CD4-positive, alpha-beta T cell treated with Interleukin-4 for 1 hour (primary cell): ENCODE measurements at regions not wholly inside any gene's neighbourhood (a gene's known extent, or its start where the extent isn't known, plus 50 kb on each side); places are given as distances from the start of the nearest gene placed in this dataset.
A peak's percentile ranks its signal among the peaks of the same experiment; 100 is the strongest.

Source experiments
- DNase-seq, 2 donors: peaks; one replicate each; pipeline ENCODE4 v3.0.0-alpha.2; 2020 to 2022

DNA sequence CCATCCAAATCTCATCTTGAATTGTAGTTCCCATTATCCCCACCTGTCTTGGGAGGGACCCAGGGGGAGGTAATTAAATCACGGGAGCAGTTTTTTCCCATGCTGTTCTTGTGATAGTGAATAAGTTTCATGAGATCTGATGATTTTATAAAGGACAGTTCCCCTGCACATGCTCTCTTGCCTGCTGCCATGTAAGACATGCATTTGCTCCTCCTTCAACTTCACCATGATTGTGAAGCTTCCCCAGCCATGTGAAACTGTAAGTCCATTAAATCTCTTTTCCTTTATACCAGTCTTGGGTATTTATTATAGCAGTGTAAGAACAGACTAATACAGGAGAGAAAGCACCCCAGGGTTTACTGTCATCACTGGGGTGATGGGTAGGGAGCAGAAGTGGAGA, 220.4 kb upstream of the NUDT4 start:
- no peak for DNase-seq

DNA sequence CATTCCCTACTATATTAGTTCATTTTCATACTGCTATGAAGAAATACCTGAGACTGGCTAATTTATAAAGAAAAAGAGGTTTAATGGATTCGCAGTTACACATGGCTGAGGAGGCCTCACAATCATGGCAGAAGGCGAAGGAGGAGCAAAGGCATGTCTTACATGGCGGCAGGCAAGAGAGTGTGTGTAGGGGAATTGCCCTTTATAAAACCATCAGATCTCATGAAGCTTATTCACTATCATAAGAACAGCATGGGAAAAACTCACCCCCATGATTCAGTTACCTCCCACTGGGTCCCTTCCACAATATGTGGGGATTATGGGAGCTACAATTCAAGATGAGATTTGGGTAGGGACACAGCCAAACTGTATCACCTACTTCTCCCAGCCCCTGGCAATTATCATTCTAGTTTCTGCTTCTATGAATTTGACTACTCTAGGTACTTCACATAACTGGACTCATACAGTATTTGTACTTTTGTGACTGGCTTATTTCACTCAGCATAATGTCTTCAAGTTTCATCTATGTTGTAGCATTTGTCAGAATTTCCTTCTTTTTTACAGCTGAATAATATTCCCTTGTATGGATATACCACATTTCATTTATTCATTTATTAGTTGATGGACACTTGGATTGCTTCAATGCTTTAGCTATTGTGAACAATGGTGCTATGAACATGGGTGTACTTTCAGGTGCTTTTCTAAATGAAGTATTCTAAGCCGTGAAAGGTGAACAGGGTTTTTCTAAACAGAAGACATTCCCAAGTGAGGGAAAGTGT, 219.5 kb upstream of the NUDT4 start:
- no peak for DNase-seq

GRCh38 chr12:93163260-93164036, 214.3 kb upstream of the NUDT4 start:
- DNase-seq, result no peak

GRCh38 chr12:93164103-93164880, 213.4 kb upstream of the NUDT4 start:
- DNase-seq, result no peak

GRCh38 chr12:93165384-93165932, 212.3 kb upstream of the NUDT4 start:
- no peak for DNase-seq

DNA sequence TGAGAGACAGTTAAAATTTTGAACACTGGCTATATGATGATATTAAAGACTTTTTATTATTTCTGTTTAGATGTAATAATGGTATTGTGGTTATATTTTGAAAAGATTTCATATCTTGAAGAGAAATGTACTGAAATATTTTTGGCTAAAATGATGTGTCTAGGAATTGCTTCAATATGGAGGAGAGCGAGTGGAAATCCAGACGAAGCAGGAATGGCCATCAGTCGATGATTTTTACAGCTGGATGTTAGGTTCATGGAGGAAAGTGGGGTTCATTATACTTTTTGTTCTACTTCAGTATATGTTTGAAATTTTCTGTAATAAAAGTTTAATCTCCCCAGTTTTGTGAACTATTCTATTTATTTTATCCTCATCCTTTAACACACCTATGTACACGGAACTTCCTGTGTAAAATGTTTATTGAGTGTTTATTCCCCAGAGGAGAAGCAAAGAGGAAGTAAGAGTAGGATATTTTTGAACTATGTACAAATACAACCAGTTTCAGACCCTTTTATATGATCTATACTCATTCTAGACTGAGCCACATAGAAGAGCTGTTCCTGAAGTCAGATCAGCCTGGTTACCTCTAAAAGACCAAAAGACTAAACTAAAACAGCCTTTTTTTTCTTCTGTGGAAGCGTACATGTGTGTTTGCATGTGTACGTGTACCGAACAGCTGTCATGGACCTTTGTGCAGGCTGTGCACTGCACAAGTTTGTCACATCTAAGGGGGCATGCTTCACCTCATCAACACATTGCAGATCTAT, 211.0 kb upstream of the NUDT4 start:
- no peak for DNase-seq

DNA sequence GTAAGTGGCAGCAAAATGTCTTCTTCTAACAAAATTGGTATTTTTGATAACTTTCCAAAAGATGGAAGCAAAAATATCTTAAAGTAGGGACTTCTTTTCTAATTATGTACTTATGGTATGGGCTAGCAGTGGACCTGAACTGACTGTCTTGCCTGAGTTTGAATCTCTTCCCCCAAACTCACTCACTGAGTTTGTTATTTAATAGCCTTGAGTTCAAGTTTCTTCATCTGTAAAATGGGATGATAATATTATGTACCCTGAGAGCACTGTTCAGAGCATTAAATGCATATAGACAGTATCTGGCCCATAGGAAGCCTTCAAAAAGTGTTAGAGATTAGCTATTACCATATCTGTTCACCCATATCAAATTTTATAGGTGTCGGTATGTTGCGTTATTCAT, 210.4 kb upstream of the NUDT4 start:
- DNase-seq, result no peak

- DNase-seq, result peak in 1 of 2 donors; percentile 21
These were observed 209.8 kb upstream of the NUDT4 start for GRCh38 chr12:93167841-93168492.

DNA sequence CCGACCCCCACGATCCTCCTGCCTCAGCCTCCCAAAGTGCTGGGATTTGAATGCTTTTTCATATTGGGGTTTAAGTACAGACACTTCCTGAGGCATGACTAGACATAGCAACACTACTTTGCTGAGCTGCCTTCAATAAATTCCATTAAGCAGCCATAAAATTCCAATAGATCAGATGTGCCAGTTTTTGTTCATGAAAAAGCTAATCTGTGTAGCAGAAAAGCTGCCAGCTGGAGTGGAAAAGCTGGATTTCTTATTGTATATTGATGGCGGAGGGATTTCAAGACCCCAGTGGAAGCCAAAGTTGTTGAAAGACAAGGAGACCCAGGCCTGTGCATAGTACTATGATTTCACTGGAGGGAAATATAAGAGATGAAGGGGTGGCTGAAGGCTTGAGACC, 209.0 kb upstream of the NUDT4 start:
- DNase-seq, result no peak

GRCh38 chr12:93169536-93169935, 208.2 kb upstream of the NUDT4 start:
- no peak for DNase-seq

GRCh38 chr12:93170928-93171327, 206.8 kb upstream of the NUDT4 start:
- DNase-seq, result no peak

- no peak for DNase-seq
These were observed 204.4 kb upstream of the NUDT4 start for GRCh38 chr12:93173178-93173957.

- DNase-seq, result no peak
These were observed 203.7 kb upstream of the NUDT4 start for GRCh38 chr12:93174048-93174447.

- DNase-seq, result no peak
These were observed 203.3 kb upstream of the NUDT4 start for GRCh38 chr12:93174473-93174872.

GRCh38 chr12:93176165-93176564, 201.6 kb upstream of the NUDT4 start:
- DNase-seq, result no peak

DNA sequence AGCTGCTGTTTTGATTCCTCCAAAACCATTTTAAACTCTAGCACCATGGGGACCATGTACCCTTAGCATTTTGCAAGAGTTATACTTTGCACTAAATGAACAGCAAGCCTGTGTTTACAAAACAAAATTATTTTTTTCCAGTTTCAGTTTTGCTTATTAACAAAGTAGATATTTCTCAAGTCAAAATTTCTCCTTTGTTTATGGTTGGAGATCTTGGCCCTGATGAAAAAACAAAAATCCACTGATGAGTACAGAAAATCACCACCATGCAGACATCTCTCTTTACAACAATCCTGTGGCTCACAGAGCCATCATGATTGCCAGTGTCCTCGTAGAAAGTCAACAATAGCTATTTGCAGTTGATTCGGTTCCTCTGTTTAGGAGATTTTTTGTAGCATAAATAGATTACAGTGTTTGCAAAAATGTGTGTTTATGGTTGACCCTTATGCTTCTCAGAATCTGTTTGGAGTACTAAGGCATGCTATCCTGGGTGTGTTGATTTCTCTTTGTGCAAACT, 201.1 kb upstream of the NUDT4 start:
- no peak for DNase-seq

DNA sequence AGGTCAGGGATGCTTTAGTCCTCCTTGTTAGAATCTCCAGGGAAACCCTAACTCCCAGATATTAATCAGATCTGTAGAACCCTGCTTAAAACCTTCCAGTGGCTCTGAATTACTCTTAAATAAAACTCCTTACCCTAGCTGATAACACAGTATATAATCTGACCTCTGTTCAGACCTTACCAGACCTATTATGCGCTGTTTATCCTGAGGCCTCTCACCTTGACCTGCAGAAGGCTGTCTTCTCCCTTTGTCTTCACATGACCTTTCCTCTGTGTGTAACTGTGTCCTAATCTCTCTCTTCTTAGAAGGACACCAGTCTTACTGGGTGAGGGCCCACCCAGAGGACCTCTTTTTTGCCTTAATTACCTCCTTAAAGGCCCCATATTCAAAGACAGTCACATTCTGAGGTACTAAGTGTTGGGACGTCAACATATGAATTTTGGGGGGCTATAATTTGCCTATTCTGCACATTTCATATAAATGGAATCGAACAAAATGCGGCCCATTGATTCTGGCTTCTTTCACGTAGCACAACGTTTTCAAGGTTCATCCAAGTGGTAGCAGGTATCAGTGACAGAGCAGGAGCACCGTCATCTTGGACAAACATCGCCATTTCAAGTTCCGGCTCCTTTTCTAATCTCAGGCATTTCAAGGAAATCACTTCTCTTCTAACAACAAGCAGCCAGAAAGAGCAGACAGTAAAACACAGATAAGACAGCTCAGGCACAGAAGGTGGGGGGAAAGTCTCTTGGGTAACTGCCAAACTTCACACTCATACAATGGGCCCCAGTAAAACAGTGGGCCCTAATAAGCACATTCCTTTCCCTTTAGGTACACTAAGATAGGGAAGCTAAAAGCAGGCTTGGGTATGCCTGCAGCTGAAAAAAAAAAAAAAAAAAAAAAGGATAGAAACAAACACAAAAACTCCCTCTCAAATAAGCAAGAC, 200.2 kb upstream of the NUDT4 start:
- no peak for DNase-seq

DNA sequence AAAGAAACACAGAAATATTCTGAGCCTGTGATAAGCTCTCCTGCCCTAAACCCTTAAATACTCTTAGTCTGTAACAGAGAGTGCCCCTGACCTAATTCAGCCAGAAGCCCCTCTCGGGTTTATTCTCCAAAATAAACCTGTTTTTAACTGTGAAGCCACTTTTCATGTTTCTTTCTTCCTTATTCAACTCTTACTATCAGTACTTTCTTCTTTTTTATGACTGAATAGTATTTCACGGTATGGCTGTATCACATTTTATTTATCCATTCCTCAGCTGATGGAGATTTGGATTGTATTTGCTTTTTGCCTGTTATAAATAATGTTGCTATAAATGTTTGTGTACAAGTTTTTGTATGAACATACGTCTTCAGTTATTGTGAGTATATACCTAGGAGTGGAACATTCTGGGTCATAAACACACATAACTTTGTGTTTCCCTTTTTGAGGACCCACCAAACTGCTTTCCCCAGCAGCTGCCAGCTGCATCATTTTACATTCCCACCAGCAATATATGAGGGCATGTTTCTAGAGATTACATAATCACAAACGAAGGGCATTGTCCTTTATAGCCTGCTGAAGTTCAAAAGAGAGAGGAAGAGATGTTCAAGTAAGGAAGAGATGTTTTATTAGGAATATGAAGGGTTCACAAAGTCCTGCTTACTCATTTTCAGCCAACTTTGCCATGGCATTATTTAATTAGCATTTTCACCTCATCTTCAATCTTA, 199.4 kb upstream of the NUDT4 start:
- no peak for DNase-seq

GRCh38 chr12:93179792-93180191, 197.9 kb upstream of the NUDT4 start:
- DNase-seq, result no peak
